Ascending aorta (tissue), 2 donors: ENCODE measurements at regions not wholly inside any gene's neighbourhood (a gene's known extent, or its start where the extent isn't known, plus 50 kb on each side); places are given as distances from the start of the nearest gene placed in this dataset.

ENCODE experiments used
- DNase-seq, 2 donors: peaks; one replicate each; pipeline ENCODE4 v3.0.0-alpha.2; 2019; ENCODE audit warnings: low spot score in 2 of 2
- H3K27ac ChIP-seq, 2 donors: fragments of 200-600 bp; sonication (generic); one replicate each; pipeline ENCODE4 v1.5.1; 2016 to 2017; ENCODE audit warnings: mild to moderate bottlenecking in 1 of 2
- H3K27me3 ChIP-seq: fragments of 200-600 bp; sonication (generic); one replicate; pipeline ENCODE4 v1.5.1; 2017
- H3K36me3 ChIP-seq, 2 donors: fragments of 200-600 bp; sonication (generic); one replicate each; pipeline ENCODE4 v1.5.1; 2016
- H3K4me1 ChIP-seq, 2 donors: fragments of 200-600 bp; sonication (generic); one replicate each; pipeline ENCODE4 v1.5.1; 2016 to 2017; ENCODE audit warnings: mild to moderate bottlenecking in 1 of 2
- H3K4me3 ChIP-seq, 2 donors: fragments of 200-600 bp; sonication (generic); one replicate each; pipeline ENCODE4 v1.5.1; 2016 to 2017; ENCODE audit warnings: mild to moderate bottlenecking in 1 of 2
- H3K9me3 ChIP-seq, 2 donors: fragments of 200-600 bp; sonication (generic); one replicate each; pipeline ENCODE4 v1.5.1; 2016
- CTCF ChIP-seq, 3 experiments: fragments of 200-600 bp in 2 of 3; fragments of 450-650 bp in 1 of 3; sonication (generic) in 2 of 3; IDR thresholded peaks; one replicate each; pipeline ENCODE4 v1.5.1; 2016 to 2019; ENCODE audit warnings: antibody characterized with exemption in 3 of 3, mild to moderate bottlenecking in 1 of 3, moderate library complexity in 1 of 3
- intact Hi-C: fragments of 100-400 bp; cut with DNase I; formaldehyde crosslinking; loops from one replicate; pipeline ENCODE4 v1.15.1; 2023

GRCh38 chr13:99143904-99144303, 56.8 kb upstream of the UBAC2 start:
- no peaks in the 10 kb centered on the region for H3K36me3 ChIP-seq
- no peaks in the 10 kb centered on the region for H3K4me1 ChIP-seq
- H3K4me3 ChIP-seq, result no peak overlapping the region
- H3K27ac ChIP-seq, result no peak overlapping the region
- no peak for DNase-seq
- H3K9me3 ChIP-seq, result peaks cover 0 to 8% of the 10 kb centered on the region in 2 donors
- no peak for TF ChIP-seq CTCF (IDR thresholded peaks at IDR 0.05)
- intact Hi-C loops, result no loop called here
- H3K27me3 ChIP-seq, result no peaks in the 10 kb centered on the region

GRCh38 chr13:99144306-99144705, 56.3 kb upstream of the UBAC2 start:
- no peak overlapping the region for H3K4me3 ChIP-seq
- H3K4me1 ChIP-seq, result no peaks in the 10 kb centered on the region
- no peaks in the 10 kb centered on the region for H3K36me3 ChIP-seq
- intact Hi-C loops, result no loop called here
- no peak overlapping the region for H3K27ac ChIP-seq
- no peak for TF ChIP-seq CTCF (IDR thresholded peaks at IDR 0.05)
- no peak for DNase-seq
- peaks cover 0 to 8% of the 10 kb centered on the region in 2 donors for H3K9me3 ChIP-seq
- no peaks in the 10 kb centered on the region for H3K27me3 ChIP-seq

- peaks cover 0 to 8% of the 10 kb centered on the region in 2 donors for H3K9me3 ChIP-seq
- no peaks in the 10 kb centered on the region for H3K36me3 ChIP-seq
- H3K27ac ChIP-seq, result no peak overlapping the region
- H3K4me3 ChIP-seq, result no peak overlapping the region
- no peaks in the 10 kb centered on the region for H3K4me1 ChIP-seq
- H3K27me3 ChIP-seq, result no peaks in the 10 kb centered on the region
- no peak for TF ChIP-seq CTCF (IDR thresholded peaks at IDR 0.05)
- intact Hi-C loops, result no loop called here
- no peak for DNase-seq
These were observed 55.2 kb upstream of the UBAC2 start for GRCh38 chr13:99145461-99145860.

GRCh38 chr13:99150575-99151361, 49.9 kb upstream of the UBAC2 start:
- no peaks in the 10 kb centered on the region for H3K9me3 ChIP-seq
- H3K27me3 ChIP-seq, result no peaks in the 10 kb centered on the region
- DNase-seq, result no peak
- no peak overlapping the region for H3K27ac ChIP-seq
- intact Hi-C loops, result no loop called here
- no peaks in the 10 kb centered on the region for H3K36me3 ChIP-seq
- H3K4me3 ChIP-seq, result no peak overlapping the region
- H3K4me1 ChIP-seq, result no peaks in the 10 kb centered on the region
- no peak for TF ChIP-seq CTCF (IDR thresholded peaks at IDR 0.05)
